Natural killer cell (primary cell): ENCODE measurements at regions not wholly inside any gene's neighbourhood (a gene's known extent, or its start where the extent isn't known, plus 50 kb on each side); places are given as distances from the start of the nearest gene placed in this dataset.

ENCODE experiments used
- ATAC-seq, 3 donors: fragments of 150-1000 bp in 2 of 3; fragments of 200-7000 bp in 1 of 3; cut with Tn5 transposase; 1 replicate in 1 of 3; 2 replicates in 2 of 3; pipeline ENCODE4 v1.10.0; 2021; ENCODE audit warnings: mild to moderate bottlenecking in 2 of 3, moderate library complexity in 2 of 3
- DNase-seq, 2 donors: peaks; one replicate each; pipeline versions ENCODE4 v3.0.0 to v3.0.0-alpha.2; 2013 to 2021; ENCODE audit warnings: mixed read lengths in 1 of 2
- H3K27ac ChIP-seq: one replicate; pipeline ENCODE4 v1.5.1; 2013; ENCODE audit warnings: mild to moderate bottlenecking, low read length
- H3K27me3 ChIP-seq: one replicate; pipeline ENCODE4 v1.6.1; 2013; ENCODE audit warnings: low read length; ENCODE audit not compliant: control insufficient read depth, insufficient read depth
- H3K36me3 ChIP-seq: one replicate; pipeline ENCODE4 v1.6.1; 2013; ENCODE audit warnings: low read length; ENCODE audit not compliant: control insufficient read depth, insufficient read depth
- H3K4me1 ChIP-seq: one replicate; pipeline ENCODE4 v1.6.1; 2013; ENCODE audit warnings: low read length; ENCODE audit not compliant: control insufficient read depth, insufficient read depth
- H3K4me3 ChIP-seq: one replicate; pipeline ENCODE4 v1.5.1; 2013; ENCODE audit warnings: low read length
- H3K9me3 ChIP-seq: one replicate; pipeline ENCODE4 v1.6.1; 2013; ENCODE audit warnings: low read length; ENCODE audit not compliant: control insufficient read depth, insufficient read depth
- H3K27ac Mint-ChIP-seq, 2 donors: one replicate each; pipeline ENCODE4 v1.8.0; 2022; ENCODE audit warnings: mild to moderate bottlenecking in 2 of 2, mixed read lengths in 2 of 2, moderate library complexity in 1 of 2
- H3K27me3 Mint-ChIP-seq, 2 donors: one replicate each; pipeline ENCODE4 v1.8.0; 2022; ENCODE audit warnings: low read depth in 2 of 2, mixed read lengths in 2 of 2
- H3K36me3 Mint-ChIP-seq: one replicate; pipeline ENCODE4 v1.8.0; 2022; ENCODE audit warnings: mixed read lengths
- H3K4me1 Mint-ChIP-seq, 2 donors: one replicate each; pipeline ENCODE4 v1.8.0; 2022; ENCODE audit warnings: mixed read lengths in 2 of 2
- H3K4me3 Mint-ChIP-seq: one replicate; pipeline ENCODE4 v1.8.0; 2022; ENCODE audit warnings: mild to moderate bottlenecking, moderate library complexity, mixed read lengths
- H3K9me3 Mint-ChIP-seq, 2 donors: one replicate each; pipeline ENCODE4 v1.8.0; 2022; ENCODE audit warnings: mixed read lengths in 2 of 2
- WGBS: methylation state at CpG from one replicate; pipeline ENCODE4 v1.1.7; 2013; ENCODE audit warnings: missing lambda C conversion rate; ENCODE audit not compliant: insufficient coverage; 5-methylcytosine and 5-hydroxymethylcytosine counted together
- intact Hi-C: fragments of 100-400 bp; cut with micrococcal nuclease; formaldehyde crosslinking; loops from one replicate; pipeline ENCODE4 v1.14.2; 2022
- TF ChIP-seq, protein P1 (sequence below): fragments of 200-600 bp; IDR thresholded peaks from one replicate; pipeline ENCODE4 v1.8.0; 2022; ENCODE audit warnings: antibody characterized with exemption

DNA sequence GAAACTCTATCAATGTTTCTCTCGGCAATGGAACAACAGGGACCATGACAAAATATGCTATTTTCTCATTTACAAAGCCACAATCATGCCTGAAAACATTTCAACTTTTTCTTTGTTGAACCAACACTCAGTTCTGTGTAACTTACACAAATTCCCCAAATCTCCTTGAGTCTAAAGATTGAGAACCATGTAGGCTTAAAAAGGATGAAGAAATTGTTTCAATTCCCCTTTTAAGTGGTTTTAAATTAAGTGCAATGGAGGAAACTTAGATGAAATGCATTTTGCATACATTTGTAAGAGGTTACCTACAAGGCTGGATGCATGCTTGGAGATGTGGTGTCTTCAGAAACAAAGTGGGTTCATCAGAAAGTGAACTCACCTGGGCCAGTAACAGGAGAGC lies 566.4 kb upstream of the CDH11 start:
- Histone ChIP-seq H3K27ac (no peak overlapping the region), H3K4me1 (no peaks in the 10 kb centered on the region), H3K36me3 (no peaks in the 10 kb centered on the region), H3K27me3 (no peaks in the 10 kb centered on the region), H3K9me3 (no peaks in the 10 kb centered on the region), H3K4me3 (no peak overlapping the region)
- no peak overlapping the region for H3K4me3 Mint-ChIP-seq
- WGBS: 95% methylated on average over 1 of the region's 1 CpG
- no peaks in the 10 kb centered on the region for H3K4me1 Mint-ChIP-seq
- ATAC-seq: no peak
- intact Hi-C loops: no loop called here
- H3K27me3 Mint-ChIP-seq: no peaks in the 10 kb centered on the region
- H3K36me3 Mint-ChIP-seq: no peaks in the 10 kb centered on the region
- TF ChIP-seq, protein P1, sequence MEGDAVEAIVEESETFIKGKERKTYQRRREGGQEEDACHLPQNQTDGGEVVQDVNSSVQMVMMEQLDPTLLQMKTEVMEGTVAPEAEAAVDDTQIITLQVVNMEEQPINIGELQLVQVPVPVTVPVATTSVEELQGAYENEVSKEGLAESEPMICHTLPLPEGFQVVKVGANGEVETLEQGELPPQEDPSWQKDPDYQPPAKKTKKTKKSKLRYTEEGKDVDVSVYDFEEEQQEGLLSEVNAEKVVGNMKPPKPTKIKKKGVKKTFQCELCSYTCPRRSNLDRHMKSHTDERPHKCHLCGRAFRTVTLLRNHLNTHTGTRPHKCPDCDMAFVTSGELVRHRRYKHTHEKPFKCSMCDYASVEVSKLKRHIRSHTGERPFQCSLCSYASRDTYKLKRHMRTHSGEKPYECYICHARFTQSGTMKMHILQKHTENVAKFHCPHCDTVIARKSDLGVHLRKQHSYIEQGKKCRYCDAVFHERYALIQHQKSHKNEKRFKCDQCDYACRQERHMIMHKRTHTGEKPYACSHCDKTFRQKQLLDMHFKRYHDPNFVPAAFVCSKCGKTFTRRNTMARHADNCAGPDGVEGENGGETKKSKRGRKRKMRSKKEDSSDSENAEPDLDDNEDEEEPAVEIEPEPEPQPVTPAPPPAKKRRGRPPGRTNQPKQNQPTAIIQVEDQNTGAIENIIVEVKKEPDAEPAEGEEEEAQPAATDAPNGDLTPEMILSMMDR: no peak
- no peak overlapping the region for H3K27ac Mint-ChIP-seq
- H3K9me3 Mint-ChIP-seq: peaks cover 2 to 3% of the 10 kb centered on the region in 2 donors
- no peak for DNase-seq

DNA sequence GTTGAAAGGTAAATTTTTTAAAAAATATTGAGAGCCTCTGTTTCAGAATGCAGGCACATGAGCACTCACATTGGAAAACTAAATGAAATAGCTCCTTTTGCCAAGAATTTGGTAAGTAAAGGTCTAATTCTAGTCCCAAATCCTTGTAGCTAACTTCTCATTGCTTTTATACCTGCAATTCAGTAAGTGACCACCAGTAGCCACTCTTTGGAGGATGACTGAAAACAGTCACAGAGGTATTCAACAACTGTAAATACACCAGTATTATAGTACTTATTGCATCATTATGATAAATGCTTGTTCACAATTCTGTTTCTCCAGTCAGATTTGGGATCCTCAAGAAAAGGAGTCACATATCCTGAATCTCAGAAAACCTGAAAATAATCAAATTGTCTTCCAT lies 562.4 kb upstream of the CDH11 start:
- Histone ChIP-seq H3K27me3 (no peaks in the 10 kb centered on the region), H3K9me3 (no peaks in the 10 kb centered on the region), H3K4me1 (no peaks in the 10 kb centered on the region), H3K27ac (no peak overlapping the region), H3K36me3 (no peaks in the 10 kb centered on the region), H3K4me3 (no peak overlapping the region)
- H3K4me3 Mint-ChIP-seq: no peak overlapping the region
- intact Hi-C loops: no loop called here
- ATAC-seq (no peak), DNase-seq (no peak)
- TF ChIP-seq, protein P1: no peak
- no peaks in the 10 kb centered on the region for H3K27me3 Mint-ChIP-seq
- H3K27ac Mint-ChIP-seq: no peak overlapping the region
- no peaks in the 10 kb centered on the region for H3K36me3 Mint-ChIP-seq
- H3K9me3 Mint-ChIP-seq: peaks cover 2 to 3% of the 10 kb centered on the region in 2 donors
- no peaks in the 10 kb centered on the region for H3K4me1 Mint-ChIP-seq

DNA sequence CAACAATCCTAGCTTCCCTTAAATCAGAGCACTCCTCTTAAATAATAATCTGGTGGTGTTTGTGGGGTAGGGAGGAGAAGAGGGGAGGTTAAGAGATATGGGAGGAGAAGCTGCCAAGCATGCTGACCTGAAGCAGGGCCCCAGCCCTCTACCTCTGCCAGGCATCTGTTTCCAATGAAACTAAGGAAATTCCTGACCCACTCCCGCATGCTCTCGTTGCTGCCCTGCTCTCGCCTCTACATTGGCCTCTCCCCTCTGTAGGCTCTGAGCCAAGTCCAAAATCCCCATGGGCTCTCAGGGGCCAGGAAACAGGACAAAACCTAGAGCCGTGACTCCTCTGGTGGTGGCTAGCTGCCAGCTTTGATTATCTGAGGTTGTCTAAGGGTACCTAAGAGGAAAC lies 559.5 kb upstream of the CDH11 start:
- ATAC-seq: no peak
- Mint-ChIP-seq H3K9me3 (peaks cover 0 to 3% of the 10 kb centered on the region in 2 donors), H3K27ac (no peak overlapping the region), H3K27me3 (no peaks in the 10 kb centered on the region), H3K36me3 (no peaks in the 10 kb centered on the region), H3K4me3 (no peak overlapping the region), H3K4me1 (no peaks in the 10 kb centered on the region)
- H3K27me3 ChIP-seq: no peaks in the 10 kb centered on the region
- 89% methylated on average over 4 of the region's 4 CpGs for WGBS
- intact Hi-C loops: no loop called here
- H3K4me3 ChIP-seq: no peak overlapping the region
- no peak overlapping the region for H3K27ac ChIP-seq
- TF ChIP-seq, protein P1: no peak
- no peaks in the 10 kb centered on the region for H3K36me3 ChIP-seq
- H3K4me1 ChIP-seq: no peaks in the 10 kb centered on the region
- no peak for DNase-seq
- no peaks in the 10 kb centered on the region for H3K9me3 ChIP-seq

DNA sequence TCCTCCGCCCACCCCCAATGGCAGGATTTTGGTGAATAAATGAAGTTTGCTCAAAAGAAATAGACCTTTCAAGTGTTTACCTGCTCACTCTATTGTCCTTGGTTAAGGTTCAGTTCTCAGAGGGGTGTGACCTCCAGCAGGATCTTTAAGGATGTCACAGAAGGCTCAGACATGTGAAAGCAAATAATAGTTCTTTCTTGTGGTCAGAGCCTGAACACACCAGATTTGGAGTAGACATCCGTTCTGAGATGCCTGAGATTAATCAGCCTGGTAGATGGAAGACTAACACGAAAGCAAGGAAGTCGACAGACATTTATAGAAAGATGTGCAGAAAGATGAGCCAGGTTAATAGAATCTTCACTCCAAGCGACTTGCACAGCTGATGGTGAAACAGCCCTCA lies 557.9 kb upstream of the CDH11 start:
- H3K4me3 ChIP-seq: no peak overlapping the region
- DNase-seq (no peak), ATAC-seq (no peak)
- Mint-ChIP-seq H3K27ac (no peak overlapping the region), H3K4me3 (no peak overlapping the region), H3K4me1 (no peaks in the 10 kb centered on the region), H3K9me3 (no peaks in the 10 kb centered on the region), H3K27me3 (no peaks in the 10 kb centered on the region), H3K36me3 (no peaks in the 10 kb centered on the region)
- H3K27ac ChIP-seq: no peak overlapping the region
- 60% methylated on average over 5 of the region's 5 CpGs for WGBS
- intact Hi-C loops: no loop called here
- H3K9me3 ChIP-seq: no peaks in the 10 kb centered on the region
- no peaks in the 10 kb centered on the region for H3K27me3 ChIP-seq
- no peaks in the 10 kb centered on the region for H3K36me3 ChIP-seq
- no peaks in the 10 kb centered on the region for H3K4me1 ChIP-seq
- TF ChIP-seq, protein P1: no peak
